ENCODE measurements at regions not wholly inside any gene's neighbourhood (a gene's known extent, or its start where the extent isn't known, plus 50 kb on each side); places are given as distances from the start of the nearest gene placed in this dataset.

GRCh38 chr2:14354231-14354630 is 278.3 kb upstream of the LRATD1 start:
- no peak for ATAC-seq (ENCODE audit: insufficient read depth, low read depth)
- no peak for DNase-seq
- Histone ChIP-seq H3K4me1 (ENCODE audit: insufficient read depth, low read length) (peaks cover 9% of the 10 kb centered on the region), H3K79me2 (ENCODE audit: insufficient read depth, low read length) (no peaks in the 10 kb centered on the region), H3K36me3 (ENCODE audit: insufficient read depth, low read length) (no peaks in the 10 kb centered on the region), H4K20me1 (ENCODE audit: insufficient read depth, low read length) (no peaks in the 10 kb centered on the region), H3K27ac (ENCODE audit: low read length) (no peak overlapping the region), H2AFZ (ENCODE audit: low read depth, low read length) (no peak overlapping the region), H3K9me3 (ENCODE audit: insufficient read depth, low read length, severe bottlenecking) (no peaks in the 10 kb centered on the region), H3K4me2 (ENCODE audit: insufficient read depth, low read length) (no peak overlapping the region), H3K9ac (ENCODE audit: low read depth, low read length) (no peak overlapping the region), H3K27me3 (ENCODE audit: insufficient read depth, low read length, poor library complexity) (no peaks in the 10 kb centered on the region), H3K4me3 (ENCODE audit: low read depth in 1 of 2, low read length in 2 of 2) (no peak overlapping the region)
- no peak for TF ChIP-seq CTCF (IDR thresholded peaks at IDR 0.05; ENCODE audit: borderline replicate concordance, extremely low read depth, low read length, poor library complexity, severe bottlenecking)
- no peak for TF ChIP-seq EZH2 (IDR thresholded peaks at IDR 0.05; ENCODE audit: borderline replicate concordance, low read depth, low read length, severe bottlenecking)

- Histone ChIP-seq H3K4me2 (ENCODE audit: insufficient read depth, low read length) (no peak overlapping the region), H3K27me3 (ENCODE audit: insufficient read depth, low read length, poor library complexity) (no peaks in the 10 kb centered on the region), H3K79me2 (ENCODE audit: insufficient read depth, low read length) (no peaks in the 10 kb centered on the region), H3K4me3 (ENCODE audit: low read depth in 1 of 2, low read length in 2 of 2) (no peak overlapping the region), H3K9ac (ENCODE audit: low read depth, low read length) (no peak overlapping the region), H3K9me3 (ENCODE audit: insufficient read depth, low read length, severe bottlenecking) (no peaks in the 10 kb centered on the region), H3K36me3 (ENCODE audit: insufficient read depth, low read length) (no peaks in the 10 kb centered on the region), H3K27ac (ENCODE audit: low read length) (no peak overlapping the region), H3K4me1 (ENCODE audit: insufficient read depth, low read length) (peaks cover 9% of the 10 kb centered on the region), H4K20me1 (ENCODE audit: insufficient read depth, low read length) (no peaks in the 10 kb centered on the region), H2AFZ (ENCODE audit: low read depth, low read length) (no peak overlapping the region)
- DNase-seq (no peak), ATAC-seq (ENCODE audit: insufficient read depth, low read depth) (no peak)
- no peak for TF ChIP-seq EZH2 (IDR thresholded peaks at IDR 0.05; ENCODE audit: borderline replicate concordance, low read depth, low read length, severe bottlenecking)
- TF ChIP-seq CTCF (IDR thresholded peaks at IDR 0.05; ENCODE audit: borderline replicate concordance, extremely low read depth, low read length, poor library complexity, severe bottlenecking), result no peak
Measured at GRCh38 chr2:14355102-14355501, 277.4 kb upstream of the LRATD1 start.

- Histone ChIP-seq H3K4me1 (ENCODE audit: insufficient read depth, low read length) (peaks cover 9% of the 10 kb centered on the region), H3K9ac (ENCODE audit: low read depth, low read length) (no peak overlapping the region), H3K9me3 (ENCODE audit: insufficient read depth, low read length, severe bottlenecking) (no peaks in the 10 kb centered on the region), H3K79me2 (ENCODE audit: insufficient read depth, low read length) (no peaks in the 10 kb centered on the region), H4K20me1 (ENCODE audit: insufficient read depth, low read length) (no peaks in the 10 kb centered on the region), H3K4me2 (ENCODE audit: insufficient read depth, low read length) (no peak overlapping the region; the same call in 1 of the 2 replicates), H3K36me3 (ENCODE audit: insufficient read depth, low read length) (no peaks in the 10 kb centered on the region), H3K4me3 (ENCODE audit: low read depth in 1 of 2, low read length in 2 of 2) (no peak overlapping the region), H3K27ac (ENCODE audit: low read length) (no peak overlapping the region), H3K27me3 (ENCODE audit: insufficient read depth, low read length, poor library complexity) (no peaks in the 10 kb centered on the region), H2AFZ (ENCODE audit: low read depth, low read length) (peak overlapping the region; percentile 5; the same call in 1 of the 2 replicates)
- ATAC-seq (ENCODE audit: insufficient read depth, low read depth) (no peak; the same call in 2 of the 3 replicates), DNase-seq (no peak)
- TF ChIP-seq CTCF (IDR thresholded peaks at IDR 0.05; ENCODE audit: borderline replicate concordance, extremely low read depth, low read length, poor library complexity, severe bottlenecking) (no peak), EZH2 (IDR thresholded peaks at IDR 0.05; ENCODE audit: borderline replicate concordance, low read depth, low read length, severe bottlenecking) (no peak)
Measured at GRCh38 chr2:14358339-14358738, 274.2 kb upstream of the LRATD1 start.

DNA sequence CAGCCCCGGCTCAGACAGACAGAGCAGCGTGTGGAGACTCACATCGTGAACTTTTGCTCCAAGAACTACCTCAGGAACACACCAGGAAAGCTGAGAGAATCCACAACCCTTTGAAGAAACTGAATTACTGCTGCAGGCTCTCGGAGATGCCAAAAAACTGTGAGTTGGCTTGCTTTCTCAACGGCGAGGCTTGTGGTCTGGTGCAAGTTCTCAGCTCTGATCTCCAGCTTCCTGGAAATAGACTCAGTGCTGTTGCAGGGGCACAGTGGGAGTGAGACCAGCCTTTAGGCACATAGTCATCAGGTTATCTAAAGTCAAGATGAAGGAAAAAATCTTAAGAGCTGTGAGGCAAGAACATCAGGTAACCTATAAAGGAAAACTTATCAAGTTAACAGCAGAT is 273.7 kb upstream of the LRATD1 start:
- Histone ChIP-seq H3K9ac (ENCODE audit: low read depth, low read length) (no peak overlapping the region), H3K4me3 (ENCODE audit: low read depth in 1 of 2, low read length in 2 of 2) (no peak overlapping the region), H3K4me1 (ENCODE audit: insufficient read depth, low read length) (peaks cover 9% of the 10 kb centered on the region), H3K27ac (ENCODE audit: low read length) (no peak overlapping the region), H4K20me1 (ENCODE audit: insufficient read depth, low read length) (no peaks in the 10 kb centered on the region), H3K36me3 (ENCODE audit: insufficient read depth, low read length) (no peaks in the 10 kb centered on the region), H3K27me3 (ENCODE audit: insufficient read depth, low read length, poor library complexity) (no peaks in the 10 kb centered on the region), H3K4me2 (ENCODE audit: insufficient read depth, low read length) (no peak overlapping the region; the same call in 1 of the 2 replicates), H2AFZ (ENCODE audit: low read depth, low read length) (peak overlapping the region; percentile 5; the same call in 1 of the 2 replicates), H3K9me3 (ENCODE audit: insufficient read depth, low read length, severe bottlenecking) (no peaks in the 10 kb centered on the region), H3K79me2 (ENCODE audit: insufficient read depth, low read length) (no peaks in the 10 kb centered on the region)
- peak; percentile 58 for DNase-seq
- peak; percentile 92 for ATAC-seq (ENCODE audit: insufficient read depth, low read depth)
- no peak for TF ChIP-seq EZH2 (IDR thresholded peaks at IDR 0.05; ENCODE audit: borderline replicate concordance, low read depth, low read length, severe bottlenecking)
- no peak for TF ChIP-seq CTCF (IDR thresholded peaks at IDR 0.05; ENCODE audit: borderline replicate concordance, extremely low read depth, low read length, poor library complexity, severe bottlenecking)
